Retinal pigment epithelial cell (primary cell): ENCODE measurements at regions not wholly inside any gene's neighbourhood (a gene's known extent, or its start where the extent isn't known, plus 50 kb on each side); places are given as distances from the start of the nearest gene placed in this dataset.

ENCODE experiments used
- DNase-seq: peaks from one replicate; pipeline ENCODE4 v3.0.0-alpha.2; 2010; ENCODE audit warnings: low read depth
- H3K4me3 ChIP-seq: 2 replicates; pipeline ENCODE4 v1.5.1; 2011; ENCODE audit warnings: mild to moderate bottlenecking, low read length, control low read depth, moderate library complexity
- TF ChIP-seq, protein P1 (sequence below): conservative IDR thresholded peaks from 2 replicates; pipeline ENCODE4 v1.5.1; 2011; ENCODE audit warnings: low read depth, low read length, control low read depth, inconsistent platforms

DNA sequence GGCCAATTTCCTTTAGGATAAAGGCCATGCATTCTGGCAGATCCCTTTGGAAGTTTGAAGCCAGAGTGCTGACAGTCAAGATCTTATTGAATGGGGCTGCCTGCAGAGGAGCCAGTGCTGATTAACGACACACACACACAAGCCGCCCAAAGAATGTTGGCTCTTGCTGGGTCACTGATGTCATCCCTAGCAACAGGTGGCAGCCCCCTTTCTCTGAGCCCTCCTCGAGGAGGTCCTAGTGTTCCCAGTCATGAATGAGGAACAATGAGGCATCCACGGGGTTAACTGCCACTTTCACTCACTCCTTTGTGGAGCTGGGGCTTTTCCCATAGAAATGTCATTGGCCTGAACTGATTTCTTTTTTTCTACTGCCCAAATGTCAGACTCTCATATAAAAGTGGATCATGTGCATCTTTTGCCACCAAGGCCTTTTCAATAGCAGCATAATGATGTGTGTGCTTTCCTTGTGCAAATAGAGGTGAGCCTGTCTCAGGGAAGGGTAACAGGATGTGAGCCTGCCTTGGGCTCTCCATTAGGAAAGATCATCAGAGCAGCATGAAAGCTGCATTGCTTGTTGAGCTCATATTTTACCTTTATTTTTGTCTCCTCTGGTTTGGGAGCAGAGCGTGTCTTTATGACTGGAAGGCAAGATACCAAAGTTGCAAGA is 301.8 kb upstream of the MTNR1B start:
- TF ChIP-seq, protein P1, sequence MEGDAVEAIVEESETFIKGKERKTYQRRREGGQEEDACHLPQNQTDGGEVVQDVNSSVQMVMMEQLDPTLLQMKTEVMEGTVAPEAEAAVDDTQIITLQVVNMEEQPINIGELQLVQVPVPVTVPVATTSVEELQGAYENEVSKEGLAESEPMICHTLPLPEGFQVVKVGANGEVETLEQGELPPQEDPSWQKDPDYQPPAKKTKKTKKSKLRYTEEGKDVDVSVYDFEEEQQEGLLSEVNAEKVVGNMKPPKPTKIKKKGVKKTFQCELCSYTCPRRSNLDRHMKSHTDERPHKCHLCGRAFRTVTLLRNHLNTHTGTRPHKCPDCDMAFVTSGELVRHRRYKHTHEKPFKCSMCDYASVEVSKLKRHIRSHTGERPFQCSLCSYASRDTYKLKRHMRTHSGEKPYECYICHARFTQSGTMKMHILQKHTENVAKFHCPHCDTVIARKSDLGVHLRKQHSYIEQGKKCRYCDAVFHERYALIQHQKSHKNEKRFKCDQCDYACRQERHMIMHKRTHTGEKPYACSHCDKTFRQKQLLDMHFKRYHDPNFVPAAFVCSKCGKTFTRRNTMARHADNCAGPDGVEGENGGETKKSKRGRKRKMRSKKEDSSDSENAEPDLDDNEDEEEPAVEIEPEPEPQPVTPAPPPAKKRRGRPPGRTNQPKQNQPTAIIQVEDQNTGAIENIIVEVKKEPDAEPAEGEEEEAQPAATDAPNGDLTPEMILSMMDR: no peak
- no peak for DNase-seq
- no peak overlapping the region for H3K4me3 ChIP-seq

DNA sequence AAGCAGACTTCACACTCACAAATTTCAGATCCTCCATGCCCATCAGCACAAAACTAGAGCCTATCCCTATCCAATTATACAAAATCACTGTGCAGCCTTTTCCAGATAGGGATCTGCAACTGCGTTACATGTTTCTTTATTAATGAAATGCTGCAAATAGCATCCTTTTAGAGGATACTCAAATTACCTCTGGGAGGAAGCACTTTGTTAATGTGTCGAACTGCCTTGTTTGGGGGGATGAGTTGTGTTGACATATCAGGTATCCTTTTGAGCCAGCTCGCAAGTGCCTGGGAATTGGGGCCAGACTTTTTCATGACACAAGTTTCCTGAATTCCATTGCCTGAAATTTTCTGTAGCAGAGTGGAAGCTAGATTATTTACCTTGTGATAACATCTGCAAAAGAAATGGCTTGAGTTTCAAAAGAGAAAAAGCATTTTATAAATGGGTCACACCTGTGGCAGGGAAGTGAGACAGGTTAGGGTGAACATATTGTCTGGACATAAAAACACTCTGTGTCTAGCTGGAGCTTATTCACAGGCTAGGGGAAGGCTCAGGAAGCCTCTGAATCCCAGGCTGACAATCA is 299.1 kb upstream of the MTNR1B start:
- DNase-seq: no peak
- no peak overlapping the region for H3K4me3 ChIP-seq
- TF ChIP-seq, protein P1: no peak

DNA sequence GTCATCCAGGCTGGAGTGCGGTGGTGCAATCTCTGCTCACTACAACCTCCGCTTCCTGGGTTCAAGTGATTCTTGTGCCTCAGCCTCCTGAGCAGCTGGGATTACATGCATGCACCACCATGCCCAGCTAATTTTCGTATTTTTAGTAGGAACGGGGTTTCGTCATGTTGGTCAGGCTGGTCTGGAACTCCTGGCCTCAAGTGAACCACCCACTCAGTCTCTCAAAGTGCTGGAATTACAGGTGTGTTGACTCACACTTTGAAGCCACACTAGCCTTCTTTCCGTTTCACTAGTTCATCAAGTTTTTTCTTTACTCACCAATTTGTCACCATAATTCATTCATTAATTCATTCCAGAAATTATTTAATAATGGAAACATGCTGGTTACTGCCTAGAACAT is 298.4 kb upstream of the MTNR1B start:
- no peak overlapping the region for H3K4me3 ChIP-seq
- no peak for DNase-seq
- TF ChIP-seq, protein P1: no peak

DNA sequence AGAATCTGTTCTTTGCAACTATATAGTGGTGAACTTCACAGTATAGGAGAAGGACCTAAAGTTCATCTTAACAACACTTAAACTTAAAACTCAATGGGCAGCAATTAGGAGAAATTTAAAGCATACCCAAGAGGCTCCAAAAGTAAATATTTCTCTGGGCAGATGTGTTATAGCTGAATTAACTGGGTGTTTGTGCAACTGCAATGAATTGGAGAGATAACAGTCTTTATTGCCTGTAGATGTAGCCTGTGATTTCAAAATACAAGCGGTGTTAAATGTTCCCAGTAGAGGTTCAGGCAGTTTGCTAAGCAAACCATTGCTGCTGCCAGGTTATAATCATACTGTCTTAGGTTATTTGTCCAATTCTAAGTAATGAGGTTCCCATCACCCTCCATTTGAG is 294.1 kb upstream of the MTNR1B start:
- TF ChIP-seq, protein P1: no peak
- DNase-seq: no peak
- no peak overlapping the region for H3K4me3 ChIP-seq

DNA sequence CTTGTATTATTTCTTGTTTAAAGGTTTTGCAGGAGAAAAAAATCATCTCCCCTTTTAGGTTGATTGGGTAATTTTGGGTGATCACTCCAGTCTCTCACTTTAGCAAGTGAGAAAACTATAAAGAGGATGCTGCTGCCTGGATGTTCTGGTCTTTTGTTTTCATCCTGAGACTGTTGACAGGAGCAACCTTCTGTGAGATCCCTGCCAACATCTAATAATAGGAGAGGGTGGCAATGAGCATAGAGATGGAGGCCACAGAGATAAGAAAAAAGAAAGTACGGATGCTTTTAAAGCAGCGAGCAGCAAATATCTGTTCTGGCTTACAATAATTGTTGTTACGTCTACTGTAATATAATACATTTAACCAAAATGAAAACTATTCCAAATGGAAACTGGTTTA is 293.6 kb upstream of the MTNR1B start:
- no peak overlapping the region for H3K4me3 ChIP-seq
- TF ChIP-seq, protein P1: no peak
- no peak for DNase-seq

DNA sequence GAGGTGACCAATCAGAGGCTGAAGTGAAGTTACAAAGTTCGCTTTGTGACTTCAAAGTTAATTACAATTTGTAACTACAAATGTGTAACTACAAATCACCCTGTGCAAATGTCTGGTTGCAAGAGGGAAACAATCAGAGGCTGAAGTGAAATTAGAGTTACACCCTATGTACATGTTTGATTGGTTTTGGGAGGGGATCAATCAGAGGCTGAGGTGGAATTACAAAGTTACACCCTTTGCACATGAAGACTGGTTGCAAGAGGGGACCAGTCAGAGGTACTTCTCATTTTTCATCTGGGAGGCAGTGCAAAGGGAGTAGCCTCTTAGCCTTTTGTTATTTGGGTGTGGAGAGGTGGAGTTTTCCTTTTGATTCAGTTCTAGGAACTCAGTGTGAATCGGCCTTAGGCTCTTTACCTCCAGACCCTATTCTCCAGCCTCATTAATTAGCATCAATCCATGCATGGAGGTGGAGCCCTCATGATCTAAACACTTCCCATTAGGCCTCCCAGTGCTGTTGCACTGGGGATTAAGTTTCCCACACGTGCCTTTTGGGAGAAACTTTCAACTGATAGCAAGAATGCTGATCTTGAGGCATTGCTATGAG is 291.3 kb upstream of the MTNR1B start:
- no peak overlapping the region for H3K4me3 ChIP-seq
- TF ChIP-seq, protein P1: no peak
- DNase-seq: no peak

DNA sequence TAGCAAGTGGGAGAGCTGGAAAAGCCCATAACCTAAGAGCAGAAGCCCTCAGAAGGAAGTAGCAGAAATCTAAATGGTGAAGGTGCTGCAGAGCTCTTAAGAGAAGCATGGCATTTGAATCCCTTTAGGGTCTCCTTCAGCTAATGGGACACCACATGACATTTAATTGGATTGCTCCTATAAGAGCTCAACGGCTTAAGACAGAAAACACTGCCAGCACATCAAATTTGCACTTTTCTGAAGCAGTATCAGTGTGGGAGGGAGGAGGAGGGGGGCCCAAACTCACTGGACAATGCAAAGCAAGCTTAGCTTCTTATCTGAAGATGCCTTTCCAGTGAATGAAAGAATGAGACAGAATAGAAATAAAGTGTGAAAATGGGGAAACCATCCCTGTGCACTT is 287.9 kb upstream of the MTNR1B start:
- no peak overlapping the region for H3K4me3 ChIP-seq
- DNase-seq: no peak
- TF ChIP-seq, protein P1: no peak
